ENCODE measurements at regions not wholly inside any gene's neighbourhood (a gene's known extent, or its start where the extent isn't known, plus 50 kb on each side); places are given as distances from the start of the nearest gene placed in this dataset.
"Not testable (repeated sequence)": the region's sequence is repeated elsewhere in the genome, so short reads cannot be mapped to it uniquely, and the experiment has no call there.

DNA sequence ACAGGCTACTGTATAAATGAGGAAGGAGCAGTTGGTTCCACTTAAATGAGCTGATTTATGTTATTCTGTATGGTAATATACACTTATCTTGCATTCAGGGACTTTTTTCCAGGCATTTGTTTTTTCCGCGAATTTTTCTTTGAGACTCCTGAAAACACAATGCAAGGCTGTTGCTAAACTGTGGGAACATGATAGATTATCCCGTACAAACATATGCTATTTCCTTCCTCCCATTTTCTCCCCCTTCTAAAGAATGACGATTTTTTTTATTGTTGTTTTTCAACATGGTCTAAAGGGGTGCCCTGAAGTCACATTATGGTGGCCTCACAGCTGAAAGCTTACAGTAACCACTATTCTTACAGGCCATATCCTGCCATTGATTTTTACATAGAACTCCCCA lies 523.9 kb upstream of the NRP1 start:
- no peaks in the 10 kb centered on the region for H3K4me1 ChIP-seq (ENCODE audit: insufficient read depth, low read length)
- no peak overlapping the region for H3K4me3 ChIP-seq (ENCODE audit: low read length)
- H3K27me3 ChIP-seq (ENCODE audit: insufficient read depth, low read length) = no peaks in the 10 kb centered on the region
- H3K9me3 ChIP-seq (ENCODE audit: low read length) = peaks cover 3% of the 10 kb centered on the region
- H3K36me3 ChIP-seq (ENCODE audit: insufficient read depth, low read length) = no peaks in the 10 kb centered on the region
- H2AFZ ChIP-seq (ENCODE audit: low read depth, low read length) = no peak overlapping the region

DNA sequence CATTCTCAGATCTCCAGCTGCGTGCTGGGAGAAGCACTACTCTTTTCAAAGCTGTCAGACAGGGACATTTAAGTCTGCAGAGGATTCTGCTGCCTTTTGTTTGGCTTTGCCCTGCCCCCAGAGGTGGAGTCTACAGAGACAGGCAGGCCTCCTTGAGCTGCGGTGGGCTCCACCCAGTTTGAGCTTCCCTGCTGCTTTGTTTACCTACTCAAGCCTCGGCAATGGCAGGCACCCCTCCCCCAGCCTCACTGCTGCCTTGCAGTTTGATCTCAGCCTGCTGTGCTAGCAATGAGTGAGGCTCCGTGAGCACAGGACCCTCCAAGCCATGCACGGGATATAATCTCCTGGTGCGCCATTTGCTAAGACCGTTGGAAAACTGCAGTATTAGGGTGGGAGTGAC lies 518.8 kb upstream of the NRP1 start:
- H3K4me3 ChIP-seq (ENCODE audit: low read length); H3K27me3 ChIP-seq (ENCODE audit: insufficient read depth, low read length); H3K4me1 ChIP-seq (ENCODE audit: insufficient read depth, low read length); H3K36me3 ChIP-seq (ENCODE audit: insufficient read depth, low read length); H2AFZ ChIP-seq (ENCODE audit: low read depth, low read length); H3K9me3 ChIP-seq (ENCODE audit: low read length): not testable (repeated sequence)

DNA sequence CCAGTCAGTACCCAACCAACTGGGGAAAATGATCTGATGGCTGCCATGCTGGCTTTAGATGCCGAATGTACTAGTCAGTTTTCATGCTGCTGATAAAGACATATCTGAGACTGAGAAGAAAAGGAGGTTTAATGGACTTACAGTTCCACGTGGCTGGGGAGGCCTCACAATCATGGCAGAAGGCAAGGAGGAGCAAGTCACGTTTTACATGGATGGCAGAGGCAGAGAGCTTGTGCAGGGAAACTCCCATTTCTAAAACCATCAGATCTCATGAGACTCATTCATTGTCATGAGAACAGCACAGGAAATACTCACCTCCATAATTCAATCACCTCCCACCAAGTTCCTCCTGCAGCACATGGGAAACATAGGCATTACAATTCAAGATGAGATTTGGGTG lies 508.9 kb upstream of the NRP1 start:
- H3K27me3 ChIP-seq (ENCODE audit: insufficient read depth, low read length) = no peaks in the 10 kb centered on the region
- no peaks in the 10 kb centered on the region for H3K36me3 ChIP-seq (ENCODE audit: insufficient read depth, low read length)
- peaks cover 6% of the 10 kb centered on the region for H3K9me3 ChIP-seq (ENCODE audit: low read length)
- H3K4me1 ChIP-seq (ENCODE audit: insufficient read depth, low read length) = no peaks in the 10 kb centered on the region
- H3K4me3 ChIP-seq (ENCODE audit: low read length) = no peak overlapping the region
- H2AFZ ChIP-seq (ENCODE audit: low read depth, low read length) = no peak overlapping the region

DNA sequence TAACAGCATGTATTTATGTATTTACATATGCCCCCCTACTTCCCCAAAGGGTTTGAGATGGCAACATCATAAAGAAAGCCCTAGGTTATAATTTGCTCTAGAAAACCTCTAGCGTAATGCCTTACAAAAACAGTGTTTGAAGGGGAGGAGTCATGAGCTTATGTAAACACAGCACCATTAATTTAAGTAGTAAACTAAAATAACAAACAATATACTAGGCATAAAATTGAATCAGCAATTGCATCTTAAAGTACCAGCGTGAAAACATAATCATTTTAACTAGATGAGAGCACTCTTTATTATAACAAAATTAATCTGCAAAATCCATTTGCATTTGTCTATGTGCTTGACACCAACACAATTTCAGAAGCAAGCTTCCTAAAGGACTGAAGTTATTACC lies 507.2 kb upstream of the NRP1 start:
- H2AFZ ChIP-seq (ENCODE audit: low read depth, low read length) = no peak overlapping the region
- H3K27me3 ChIP-seq (ENCODE audit: insufficient read depth, low read length) = no peaks in the 10 kb centered on the region
- no peak overlapping the region for H3K4me3 ChIP-seq (ENCODE audit: low read length)
- H3K36me3 ChIP-seq (ENCODE audit: insufficient read depth, low read length) = no peaks in the 10 kb centered on the region
- no peaks in the 10 kb centered on the region for H3K4me1 ChIP-seq (ENCODE audit: insufficient read depth, low read length)
- H3K9me3 ChIP-seq (ENCODE audit: low read length) = peaks cover 6% of the 10 kb centered on the region

DNA sequence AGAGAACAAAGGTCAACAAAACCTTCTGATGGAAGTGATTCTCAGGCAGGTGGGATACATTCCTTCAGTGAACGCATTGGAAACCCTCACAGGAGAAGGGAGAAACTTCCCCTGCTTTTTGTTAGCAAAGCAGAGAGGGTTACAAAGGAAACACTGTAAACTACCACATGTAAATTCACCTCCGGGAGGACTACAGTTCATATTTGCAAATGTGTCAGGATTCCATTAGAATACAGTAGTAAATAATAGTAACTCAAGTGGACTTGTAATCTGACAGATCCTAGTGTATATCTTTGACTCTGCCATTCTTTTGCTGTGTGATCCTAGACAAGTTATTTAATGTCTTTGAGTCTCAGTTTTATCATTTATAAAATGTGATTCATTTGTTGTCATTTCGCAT lies 504.3 kb upstream of the NRP1 start:
- Histone ChIP-seq H3K9me3 (ENCODE audit: low read length) (peaks cover 3% of the 10 kb centered on the region), H3K4me3 (ENCODE audit: low read length) (no peak overlapping the region), H3K27me3 (ENCODE audit: insufficient read depth, low read length) (no peaks in the 10 kb centered on the region), H2AFZ (ENCODE audit: low read depth, low read length) (no peak overlapping the region), H3K36me3 (ENCODE audit: insufficient read depth, low read length) (no peaks in the 10 kb centered on the region), H3K4me1 (ENCODE audit: insufficient read depth, low read length) (peaks cover 14% of the 10 kb centered on the region)

DNA sequence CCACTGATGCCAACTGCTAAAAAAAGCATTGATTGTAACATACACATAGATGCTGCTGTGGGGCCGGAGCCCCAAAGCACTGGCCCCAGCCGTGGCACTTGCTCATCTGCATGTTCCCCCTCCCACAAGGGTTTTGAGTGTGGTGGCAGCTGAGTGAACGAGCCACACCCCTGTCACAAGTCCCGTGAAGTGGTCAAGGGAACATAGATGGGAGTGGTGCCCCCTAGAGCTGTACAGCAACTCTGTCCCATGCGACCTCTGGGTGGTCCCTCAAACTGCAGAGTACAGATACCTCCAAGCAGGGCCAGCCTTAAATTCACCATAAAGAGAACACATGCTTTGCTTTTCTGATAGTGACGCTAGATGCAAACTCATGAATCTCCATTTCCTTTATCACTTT lies 503.3 kb upstream of the NRP1 start:
- Histone ChIP-seq H3K36me3 (ENCODE audit: insufficient read depth, low read length) (no peaks in the 10 kb centered on the region), H3K4me1 (ENCODE audit: insufficient read depth, low read length) (peaks cover 20% of the 10 kb centered on the region), H2AFZ (ENCODE audit: low read depth, low read length) (no peak overlapping the region), H3K4me3 (ENCODE audit: low read length) (no peak overlapping the region), H3K27me3 (ENCODE audit: insufficient read depth, low read length) (no peaks in the 10 kb centered on the region), H3K9me3 (ENCODE audit: low read length) (no peaks in the 10 kb centered on the region)

DNA sequence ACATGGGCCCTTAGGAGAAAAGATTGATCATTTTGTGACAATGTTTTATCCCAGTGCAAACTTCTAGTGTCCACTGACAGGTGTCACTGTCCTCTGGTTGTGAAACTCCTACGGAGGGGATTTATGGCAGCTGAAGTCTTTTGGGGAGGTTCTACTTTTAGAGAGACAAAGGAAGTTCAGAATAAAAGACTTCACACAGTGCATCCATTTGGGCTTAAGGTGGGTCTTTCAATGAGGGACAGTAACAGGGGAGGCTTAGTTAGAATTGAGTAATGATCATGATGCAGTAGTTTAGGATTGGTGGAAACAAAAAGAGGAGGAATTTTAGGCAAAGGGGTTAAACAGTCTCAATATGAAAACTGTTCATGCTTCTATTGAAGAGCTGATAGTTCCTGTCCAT lies 501.1 kb upstream of the NRP1 start:
- Histone ChIP-seq H3K4me3 (ENCODE audit: low read length) (no peak overlapping the region), H3K4me1 (ENCODE audit: insufficient read depth, low read length) (peaks cover 34% of the 10 kb centered on the region), H3K27me3 (ENCODE audit: insufficient read depth, low read length) (no peaks in the 10 kb centered on the region), H2AFZ (ENCODE audit: low read depth, low read length) (no peak overlapping the region), H3K36me3 (ENCODE audit: insufficient read depth, low read length) (no peaks in the 10 kb centered on the region), H3K9me3 (ENCODE audit: low read length) (no peaks in the 10 kb centered on the region)

DNA sequence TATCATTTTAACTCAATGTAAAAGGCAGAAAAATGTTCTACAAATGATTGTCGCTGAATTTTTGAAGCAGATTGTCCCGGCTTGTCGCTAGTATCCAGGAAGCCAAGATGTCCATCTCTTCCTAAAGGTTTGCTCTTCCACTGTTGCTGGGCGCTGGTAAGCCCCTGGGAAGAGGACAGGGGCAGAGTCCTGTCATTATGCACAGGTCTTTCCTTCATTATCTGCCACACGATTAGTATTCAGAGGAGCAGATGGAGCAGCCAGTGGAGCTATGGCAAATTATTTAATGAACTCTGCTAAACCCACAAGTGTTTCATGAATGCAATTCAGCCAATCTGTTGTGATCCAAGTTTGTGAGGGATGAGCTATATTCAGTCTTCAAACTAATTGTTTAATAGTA lies 499.1 kb upstream of the NRP1 start:
- Histone ChIP-seq H3K36me3 (ENCODE audit: insufficient read depth, low read length) (no peaks in the 10 kb centered on the region), H3K4me3 (ENCODE audit: low read length) (no peak overlapping the region), H3K9me3 (ENCODE audit: low read length) (no peaks in the 10 kb centered on the region), H2AFZ (ENCODE audit: low read depth, low read length) (no peak overlapping the region), H3K4me1 (ENCODE audit: insufficient read depth, low read length) (peaks cover 34% of the 10 kb centered on the region), H3K27me3 (ENCODE audit: insufficient read depth, low read length) (no peaks in the 10 kb centered on the region)

DNA sequence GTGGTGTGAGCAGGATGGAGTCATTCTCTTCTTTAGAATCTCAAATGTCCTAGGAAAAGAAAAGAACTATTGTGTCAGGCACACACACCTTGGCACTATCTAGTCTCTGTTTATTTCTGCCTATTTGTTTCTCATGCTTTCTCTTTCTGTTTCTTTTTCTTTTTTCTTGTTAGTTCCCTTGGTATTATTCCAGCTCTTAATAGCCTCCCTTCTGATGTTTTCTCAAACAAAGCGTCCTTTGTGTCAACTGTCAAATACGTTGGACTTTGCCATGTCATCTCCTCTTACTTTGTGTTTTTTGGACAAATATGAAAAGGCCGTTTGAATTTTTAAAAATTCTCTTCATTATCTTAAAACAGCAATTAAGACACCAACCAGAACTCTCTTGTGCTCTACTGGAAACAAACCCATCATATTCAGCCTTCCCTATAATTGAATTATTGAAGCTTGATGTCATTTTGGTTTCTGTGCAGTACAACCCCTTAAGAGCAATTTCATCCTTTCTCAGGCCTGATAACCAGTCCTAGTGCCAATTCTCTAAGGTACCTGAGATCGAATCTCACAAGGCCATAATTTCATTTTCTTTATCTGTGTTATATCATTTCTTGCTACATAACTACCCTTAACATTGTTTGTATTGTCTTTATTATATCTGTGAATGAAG lies 497.8 kb upstream of the NRP1 start:
- H3K4me1 ChIP-seq (ENCODE audit: insufficient read depth, low read length) = peaks cover 34% of the 10 kb centered on the region
- H3K4me3 ChIP-seq (ENCODE audit: low read length) = no peak overlapping the region
- no peaks in the 10 kb centered on the region for H3K9me3 ChIP-seq (ENCODE audit: low read length)
- H2AFZ ChIP-seq (ENCODE audit: low read depth, low read length) = no peak overlapping the region
- H3K36me3 ChIP-seq (ENCODE audit: insufficient read depth, low read length) = no peaks in the 10 kb centered on the region
- no peaks in the 10 kb centered on the region for H3K27me3 ChIP-seq (ENCODE audit: insufficient read depth, low read length)

DNA sequence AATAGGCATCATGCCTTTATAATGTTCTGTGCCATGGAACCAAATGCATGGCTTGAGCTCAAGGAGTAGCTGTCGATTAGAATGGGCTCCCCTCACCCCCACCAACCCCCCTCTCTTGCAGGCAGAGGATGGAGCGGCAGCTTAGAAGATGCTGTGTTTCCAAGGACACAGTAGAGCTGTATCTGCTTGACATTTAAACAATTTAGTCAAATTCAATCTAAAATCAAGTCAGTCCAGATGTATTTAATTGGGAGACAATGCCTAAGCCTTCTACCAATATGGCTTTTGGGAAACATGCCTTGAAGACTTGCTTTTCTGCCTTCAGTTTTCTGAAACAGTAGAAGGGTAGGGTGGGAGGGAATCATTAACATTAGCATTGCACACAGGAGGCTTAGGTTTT lies 497.1 kb upstream of the NRP1 start:
- peaks cover 34% of the 10 kb centered on the region for H3K4me1 ChIP-seq (ENCODE audit: insufficient read depth, low read length)
- H3K27me3 ChIP-seq (ENCODE audit: insufficient read depth, low read length) = no peaks in the 10 kb centered on the region

DNA sequence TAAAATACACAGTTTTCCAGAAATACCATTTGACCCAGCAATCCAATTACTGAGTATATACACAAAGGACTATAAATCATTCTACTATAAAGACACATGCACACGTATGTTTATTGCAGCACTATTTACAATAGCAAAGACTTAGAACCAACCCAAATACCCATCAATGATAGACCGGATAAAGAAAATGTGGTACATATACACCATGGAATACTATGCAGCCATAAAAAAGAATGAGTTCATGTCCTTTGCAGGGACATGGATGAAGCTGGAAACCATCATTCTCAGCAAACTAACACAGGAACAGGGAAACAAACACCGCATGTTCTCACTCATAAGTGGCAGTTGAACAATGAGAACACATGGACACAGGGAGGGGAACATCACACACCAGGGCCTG lies 495.4 kb upstream of the NRP1 start:
- H3K36me3 ChIP-seq (ENCODE audit: insufficient read depth, low read length); H3K9me3 ChIP-seq (ENCODE audit: low read length); H2AFZ ChIP-seq (ENCODE audit: low read depth, low read length); H3K27me3 ChIP-seq (ENCODE audit: insufficient read depth, low read length); H3K4me3 ChIP-seq (ENCODE audit: low read length): not testable (repeated sequence)
- H3K4me1 ChIP-seq (ENCODE audit: insufficient read depth, low read length) = peaks cover 24% of the 10 kb centered on the region

More for the DNA sequence above, 497.1 kb upstream of the NRP1 start:
- Histone ChIP-seq H2AFZ (ENCODE audit: low read depth, low read length) (no peak overlapping the region), H3K36me3 (ENCODE audit: insufficient read depth, low read length) (no peaks in the 10 kb centered on the region), H3K4me3 (ENCODE audit: low read length) (no peak overlapping the region), H3K9me3 (ENCODE audit: low read length) (no peaks in the 10 kb centered on the region)

DNA sequence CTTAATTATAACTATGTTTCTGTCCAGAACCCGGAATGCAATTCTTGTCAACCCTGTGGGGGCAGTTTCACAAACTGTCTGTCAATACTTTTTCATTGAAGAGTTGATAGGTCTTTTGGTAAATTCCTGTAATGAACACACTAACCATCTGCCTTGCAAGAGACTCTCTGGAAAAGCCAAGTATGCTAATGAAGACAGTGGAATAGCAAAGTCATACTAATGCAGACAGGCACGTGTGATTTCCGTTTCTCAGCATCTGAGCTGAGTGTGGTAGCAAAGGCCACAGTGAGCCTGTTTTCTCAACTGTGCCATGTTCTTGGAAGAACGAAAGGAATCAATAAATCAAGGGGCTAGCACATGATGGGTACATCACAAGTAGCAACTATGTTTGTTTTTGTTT lies 494.1 kb upstream of the NRP1 start:
- Histone ChIP-seq H3K36me3 (ENCODE audit: insufficient read depth, low read length) (no peaks in the 10 kb centered on the region), H3K4me1 (ENCODE audit: insufficient read depth, low read length) (peaks cover 19% of the 10 kb centered on the region), H3K27me3 (ENCODE audit: insufficient read depth, low read length) (no peaks in the 10 kb centered on the region), H3K9me3 (ENCODE audit: low read length) (no peaks in the 10 kb centered on the region), H3K4me3 (ENCODE audit: low read length) (no peak overlapping the region), H2AFZ (ENCODE audit: low read depth, low read length) (no peak overlapping the region)

DNA sequence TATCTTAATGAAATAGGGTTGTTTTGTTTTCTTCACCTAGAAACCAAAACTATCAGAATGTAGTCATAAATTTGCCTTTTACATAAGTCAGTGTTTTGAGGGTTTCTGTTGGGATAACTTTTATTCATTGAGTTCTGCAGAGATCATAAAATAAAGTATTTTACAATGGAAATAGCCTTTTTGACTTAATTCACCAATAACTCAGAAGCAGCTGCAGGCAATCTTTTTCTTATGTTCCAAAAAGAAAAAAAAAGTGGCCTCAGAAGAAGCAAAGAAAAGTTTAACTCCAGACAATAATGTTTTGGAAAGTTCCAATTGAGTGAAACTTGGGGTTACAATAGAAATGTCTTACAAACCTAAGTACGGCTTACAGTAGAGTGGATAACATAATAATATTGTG lies 491.7 kb upstream of the NRP1 start:
- H3K9me3 ChIP-seq (ENCODE audit: low read length) = no peaks in the 10 kb centered on the region
- no peak overlapping the region for H2AFZ ChIP-seq (ENCODE audit: low read depth, low read length)
- H3K27me3 ChIP-seq (ENCODE audit: insufficient read depth, low read length) = no peaks in the 10 kb centered on the region
- H3K36me3 ChIP-seq (ENCODE audit: insufficient read depth, low read length) = no peaks in the 10 kb centered on the region
- peaks cover 3% of the 10 kb centered on the region for H3K4me1 ChIP-seq (ENCODE audit: insufficient read depth, low read length)
- H3K4me3 ChIP-seq (ENCODE audit: low read length) = no peak overlapping the region

DNA sequence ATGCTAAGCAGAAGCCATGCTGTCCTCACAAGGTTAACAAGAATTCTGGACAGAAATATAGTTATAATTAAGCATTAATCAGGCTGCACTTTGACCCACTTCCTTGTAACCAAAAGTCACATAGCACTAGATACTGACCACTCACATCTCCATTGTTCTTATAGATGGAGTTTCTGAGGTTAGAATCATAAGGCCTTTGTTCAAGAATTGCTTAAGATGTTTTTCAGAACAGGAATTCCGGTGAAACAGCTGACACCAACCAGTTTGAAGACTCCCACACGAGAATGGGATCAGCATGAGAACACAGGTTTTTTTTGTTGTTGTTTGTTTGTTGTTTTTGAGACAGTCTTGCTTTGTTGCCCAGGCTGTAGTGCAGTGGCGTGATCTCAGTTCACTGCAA lies 488.3 kb upstream of the NRP1 start:
- Histone ChIP-seq H3K27me3 (ENCODE audit: insufficient read depth, low read length) (no peaks in the 10 kb centered on the region), H2AFZ (ENCODE audit: low read depth, low read length) (no peak overlapping the region), H3K4me3 (ENCODE audit: low read length) (no peak overlapping the region), H3K4me1 (ENCODE audit: insufficient read depth, low read length) (peaks cover 10% of the 10 kb centered on the region), H3K36me3 (ENCODE audit: insufficient read depth, low read length) (no peaks in the 10 kb centered on the region), H3K9me3 (ENCODE audit: low read length) (no peaks in the 10 kb centered on the region)

Data from neuron (in vitro differentiated cells).